ENCODE measurements at regions not wholly inside any gene's neighbourhood (a gene's known extent, or its start where the extent isn't known, plus 50 kb on each side); places are given as distances from the start of the nearest gene placed in this dataset.

DNA sequence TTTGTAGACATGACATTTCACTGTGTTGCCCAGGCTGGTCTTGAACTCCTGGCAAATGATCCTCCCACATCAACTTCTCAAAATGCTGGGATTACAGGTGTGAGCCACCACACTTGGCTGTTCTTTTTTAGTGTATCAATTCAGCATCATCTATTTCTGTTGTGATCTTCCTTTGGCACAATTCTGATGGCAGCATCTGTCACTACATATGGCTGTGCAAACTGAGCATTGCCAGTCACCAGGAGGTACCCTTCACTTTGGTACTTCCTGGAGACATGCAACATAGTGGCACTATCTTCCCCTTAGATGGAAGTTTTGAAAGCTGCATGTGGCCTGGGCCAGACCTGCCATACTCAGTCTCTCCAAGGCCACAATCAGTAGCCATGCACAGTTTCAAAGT lies 467.1 kb upstream of the TMPO start:
- DNase-seq (ENCODE audit: low read depth in 2 of 3, low spot score in 2 of 3): no peak

GRCh38 chr12:98053202-98053601 lies 462.2 kb upstream of the TMPO start:
- no peak for DNase-seq (ENCODE audit: low read depth in 2 of 3, low spot score in 2 of 3)

GRCh38 chr12:98057701-98058100 lies 457.7 kb upstream of the TMPO start:
- DNase-seq (ENCODE audit: low read depth in 2 of 3, low spot score in 2 of 3): no peak

DNA sequence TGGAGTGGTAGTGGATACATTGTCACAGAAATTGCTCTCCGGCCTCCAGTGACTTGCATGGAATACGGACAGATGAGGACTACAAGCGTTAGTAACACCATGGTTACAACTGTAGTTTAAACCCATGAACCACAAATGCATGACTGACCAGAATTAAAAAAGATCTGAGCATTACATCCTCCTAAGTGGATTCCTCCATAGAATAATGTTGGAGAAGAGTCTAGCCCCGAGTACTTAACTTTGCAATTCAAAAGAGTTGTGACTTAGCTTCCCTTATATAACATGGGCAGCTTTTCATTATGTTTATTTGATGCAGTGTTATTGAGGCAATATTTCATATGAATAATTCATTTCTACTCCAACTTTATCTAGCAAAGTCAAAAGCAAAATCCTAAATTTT lies 457.2 kb upstream of the TMPO start:
- no peak for DNase-seq (ENCODE audit: low read depth in 2 of 3, low spot score in 2 of 3)

DNA sequence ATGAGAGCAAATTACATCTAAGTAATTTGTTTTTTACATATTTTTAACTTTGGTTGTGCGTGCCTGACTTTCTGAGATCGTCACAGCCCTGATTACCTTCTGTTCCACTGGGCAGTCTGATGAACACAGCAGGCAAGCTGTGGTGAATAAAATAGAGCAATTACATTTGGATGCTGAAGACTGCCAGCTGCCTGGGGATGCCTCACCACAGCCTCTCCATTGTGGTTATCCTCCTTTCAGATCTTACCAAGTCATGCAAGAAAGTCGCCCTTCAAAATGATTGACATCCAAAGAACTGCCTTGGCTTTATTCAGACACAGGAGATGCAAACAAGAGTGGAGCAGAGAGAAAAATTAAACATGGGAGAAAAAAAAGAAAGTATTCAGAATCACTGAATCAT lies 456.6 kb upstream of the TMPO start:
- DNase-seq (ENCODE audit: low read depth in 2 of 3, low spot score in 2 of 3): no peak

GRCh38 chr12:98059659-98060343 lies 455.6 kb upstream of the TMPO start:
- no peak for DNase-seq (ENCODE audit: low read depth in 2 of 3, low spot score in 2 of 3)

- DNase-seq (ENCODE audit: low read depth in 2 of 3, low spot score in 2 of 3): no peak
These were observed 455.0 kb upstream of the TMPO start for GRCh38 chr12:98060411-98060810.

DNA sequence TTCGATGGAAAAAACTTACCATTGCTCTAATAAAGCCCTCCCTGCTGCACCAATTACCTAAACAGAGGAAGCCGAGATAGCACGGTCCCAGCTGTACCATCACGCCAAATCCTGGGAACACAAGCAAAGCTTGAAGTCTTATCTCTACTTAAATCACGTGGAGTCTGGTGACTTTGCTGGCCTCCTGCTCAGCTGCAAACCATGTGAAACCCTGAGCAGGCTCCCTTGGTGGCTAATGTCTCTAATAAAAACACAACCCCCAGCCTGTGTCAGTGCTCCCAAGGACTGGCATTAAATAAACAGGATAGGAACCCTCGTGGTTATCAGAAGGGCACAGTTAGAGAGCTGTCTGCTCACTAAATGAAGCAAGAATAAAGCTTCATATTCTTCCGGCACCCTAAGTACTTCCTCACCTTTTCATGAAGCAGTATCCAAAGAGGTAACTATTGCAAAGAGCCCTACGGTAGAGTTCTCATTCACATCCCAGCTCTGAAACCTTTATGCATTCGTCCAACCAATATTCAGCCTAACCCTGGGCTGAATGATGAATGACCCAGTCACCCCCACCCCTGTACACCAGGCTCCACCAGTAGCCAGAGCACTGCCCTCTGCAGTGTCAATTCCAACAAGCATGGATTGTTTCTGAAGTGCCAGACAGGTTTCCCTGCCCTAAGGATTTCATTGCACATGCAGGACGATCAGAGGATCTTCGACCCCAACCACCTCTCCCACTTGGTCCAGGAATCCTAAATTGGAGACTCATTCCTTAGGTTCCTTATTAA lies 452.7 kb upstream of the TMPO start:
- no peak for DNase-seq (ENCODE audit: low read depth in 2 of 3, low spot score in 2 of 3)

GRCh38 chr12:98064501-98064900 lies 450.9 kb upstream of the TMPO start:
- no peak for DNase-seq (ENCODE audit: low read depth in 2 of 3, low spot score in 2 of 3)

DNA sequence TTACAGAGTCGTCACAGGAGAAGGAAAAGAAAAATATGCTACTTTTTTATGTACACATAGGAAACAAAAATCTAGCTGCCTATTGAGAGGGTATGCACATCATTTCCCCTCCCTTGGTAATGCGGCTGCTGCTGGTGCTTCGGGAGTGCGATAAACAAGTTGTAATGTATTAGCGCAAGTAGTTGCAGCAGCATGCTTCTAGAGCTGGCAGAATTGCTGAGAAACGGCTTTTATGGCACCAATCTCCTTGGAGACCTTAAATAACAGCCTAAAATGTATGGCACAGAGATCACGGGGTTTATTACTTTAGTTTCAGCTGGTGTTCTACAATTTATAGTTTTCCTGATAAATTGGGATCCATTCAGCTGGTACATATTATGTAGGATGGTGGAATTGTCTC lies 447.6 kb upstream of the TMPO start:
- DNase-seq (ENCODE audit: low read depth in 2 of 3, low spot score in 2 of 3): no peak

DNA sequence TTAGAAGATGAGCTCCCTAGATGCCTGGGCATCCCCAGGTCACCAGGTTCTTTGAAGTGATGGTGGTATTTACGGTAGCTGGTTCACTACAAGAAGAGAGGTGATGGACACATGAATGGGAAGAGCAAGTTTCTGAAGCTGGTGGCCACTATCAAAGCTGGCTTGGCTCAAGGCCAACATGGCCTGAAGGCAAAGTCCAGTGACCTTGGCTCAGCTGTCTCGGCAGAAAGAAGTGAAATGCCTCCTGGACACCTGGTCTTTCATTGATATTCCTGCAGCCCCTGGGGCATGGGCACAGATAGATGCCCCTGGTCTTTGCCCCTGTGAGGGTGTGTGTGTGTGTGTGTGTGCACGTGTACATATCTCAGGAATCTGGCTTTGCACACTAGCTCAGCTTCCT lies 441.8 kb upstream of the TMPO start:
- no peak for DNase-seq (ENCODE audit: low read depth in 2 of 3, low spot score in 2 of 3)

DNA sequence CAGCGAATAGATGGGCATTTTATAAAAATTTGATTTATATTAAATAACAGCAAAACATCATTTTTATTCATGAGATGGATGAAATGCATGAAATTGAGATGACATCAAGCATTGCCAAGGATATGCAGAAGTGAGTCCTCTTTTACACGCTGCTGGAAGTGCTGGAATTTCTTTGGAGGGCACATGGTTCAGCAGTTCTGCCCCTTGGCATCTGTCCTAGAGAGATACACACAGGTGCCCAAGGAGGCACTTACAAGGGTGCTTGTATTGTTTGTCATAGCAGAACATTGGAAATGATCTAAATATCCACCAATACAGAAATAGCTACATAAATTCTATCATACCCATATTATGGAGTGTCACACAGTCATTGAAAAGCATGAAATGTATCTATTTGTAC lies 441.1 kb upstream of the TMPO start:
- no peak for DNase-seq (ENCODE audit: low read depth in 2 of 3, low spot score in 2 of 3)

DNA sequence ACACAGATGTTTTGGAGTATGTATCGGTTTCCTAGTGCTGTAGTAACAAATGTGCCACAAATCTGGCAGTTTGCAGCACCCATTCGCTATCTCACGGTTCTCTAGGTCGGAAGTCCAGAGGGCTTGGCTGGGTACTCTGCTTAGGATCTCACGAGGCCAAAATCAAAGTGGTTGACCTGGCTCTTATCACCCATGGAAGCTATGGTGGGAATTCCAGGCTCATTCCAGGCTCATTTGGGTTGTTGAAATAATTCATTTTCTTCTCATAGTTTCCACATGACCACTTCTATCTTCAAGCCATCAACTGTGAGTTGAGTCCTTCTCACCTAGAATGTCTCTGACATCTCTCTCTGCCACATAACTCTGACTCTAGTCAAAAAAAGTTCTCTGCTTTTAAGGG lies 431.0 kb upstream of the TMPO start:
- no peak for DNase-seq (ENCODE audit: low read depth in 2 of 3, low spot score in 2 of 3)

GRCh38 chr12:98085046-98085755 lies 430.2 kb upstream of the TMPO start:
- no peak for DNase-seq (ENCODE audit: low read depth in 2 of 3, low spot score in 2 of 3)

DNA sequence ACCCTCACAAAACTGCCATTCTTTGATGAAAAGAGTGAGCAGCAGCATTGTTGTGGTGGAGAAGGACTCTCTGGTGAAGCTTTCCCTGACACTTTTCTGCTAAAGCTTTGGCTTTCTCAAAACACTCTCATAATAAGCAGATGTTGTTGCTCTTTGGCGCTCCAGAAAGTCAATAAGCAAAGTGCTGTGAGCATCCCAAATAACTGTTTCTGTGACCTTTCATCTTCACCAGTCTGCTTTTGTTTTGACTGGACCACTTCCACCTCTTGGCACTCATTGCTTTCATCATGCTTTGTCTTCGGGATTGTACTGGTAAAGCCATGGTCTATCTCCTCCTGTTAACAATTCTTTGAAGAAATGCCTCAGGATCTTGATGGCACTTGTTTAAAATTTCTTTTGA lies 424.7 kb upstream of the TMPO start:
- no peak for DNase-seq (ENCODE audit: low read depth in 2 of 3, low spot score in 2 of 3)

GRCh38 chr12:98096436-98096835 lies 419.0 kb upstream of the TMPO start:
- no peak for DNase-seq (ENCODE audit: low read depth in 2 of 3, low spot score in 2 of 3)

DNA sequence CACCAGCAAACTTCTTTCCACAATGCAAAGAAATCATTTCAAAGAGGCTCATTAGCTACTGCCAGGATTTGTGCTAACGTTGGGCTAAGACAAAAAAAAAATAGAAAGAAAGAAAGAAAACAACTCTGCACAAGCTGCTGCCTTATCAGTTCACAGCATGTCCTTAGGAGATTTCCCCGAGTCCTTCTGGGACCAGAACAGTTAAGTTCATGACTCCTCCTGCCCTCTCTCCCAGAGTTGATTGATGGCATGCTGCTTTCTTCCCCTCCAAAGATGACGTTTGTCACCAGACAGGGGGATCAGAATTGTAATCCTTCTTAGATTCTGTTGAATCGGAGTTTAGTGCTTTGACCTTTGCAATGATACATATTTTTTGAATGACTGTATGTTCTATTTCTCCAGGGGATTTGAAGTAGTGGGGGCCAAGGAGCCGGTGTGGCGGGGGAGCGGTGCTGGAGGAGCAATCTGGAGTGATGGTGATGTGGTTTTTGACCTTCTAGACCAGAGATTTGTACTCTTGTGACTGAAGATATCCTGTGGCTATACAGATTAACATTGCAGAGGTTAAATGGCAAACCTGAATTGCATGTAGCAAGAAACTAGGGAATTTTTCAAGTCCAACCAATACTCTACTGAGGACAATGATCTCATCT lies 409.2 kb upstream of the TMPO start:
- no peak for DNase-seq (ENCODE audit: low read depth in 2 of 3, low spot score in 2 of 3)

DNA sequence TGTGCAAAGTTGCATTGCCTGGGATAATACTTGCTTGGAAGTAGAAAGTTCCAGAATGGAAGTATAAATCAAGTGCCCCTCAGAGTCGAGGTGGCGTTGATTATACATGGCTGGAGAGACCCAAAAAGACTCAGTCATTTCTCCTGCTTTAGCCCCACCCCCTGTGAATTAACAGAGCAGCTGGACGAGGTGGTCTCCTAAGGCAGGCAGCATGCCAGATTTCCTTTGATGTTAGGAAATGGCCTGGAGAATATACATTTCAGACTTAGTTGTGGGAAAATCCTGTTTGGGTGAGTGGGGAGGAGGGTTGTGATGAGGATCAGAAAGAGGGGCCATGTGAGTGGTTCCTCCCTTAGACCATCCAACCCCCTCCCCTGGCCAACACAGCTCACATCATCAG lies 406.1 kb upstream of the TMPO start:
- no peak for DNase-seq (ENCODE audit: low read depth in 2 of 3, low spot score in 2 of 3)

DNA sequence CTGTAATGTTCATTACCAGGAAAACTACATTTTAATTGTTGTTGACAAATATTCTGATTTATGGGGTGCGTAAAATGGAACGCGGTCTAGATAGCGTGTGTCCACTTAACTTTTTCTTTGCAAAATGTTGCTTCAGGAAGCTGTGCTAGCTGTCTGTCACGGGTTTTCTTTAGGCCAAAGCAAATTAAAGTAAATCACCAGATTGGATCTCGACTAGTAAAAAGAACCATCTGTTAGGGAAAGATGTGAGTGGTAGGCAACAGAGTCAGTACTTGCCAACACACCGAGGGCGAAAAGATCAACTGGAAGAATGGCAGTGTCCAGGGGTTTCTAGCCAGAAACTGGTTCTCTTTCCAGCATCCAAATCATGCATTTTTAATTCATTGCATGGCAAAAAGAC lies 404.9 kb upstream of the TMPO start:
- DNase-seq (ENCODE audit: low read depth in 2 of 3, low spot score in 2 of 3): no peak

- no peak for DNase-seq (ENCODE audit: low read depth in 2 of 3, low spot score in 2 of 3)
These were observed 401.8 kb upstream of the TMPO start for GRCh38 chr12:98113548-98113947.

GRCh38 chr12:98121963-98122362 lies 393.4 kb upstream of the TMPO start:
- DNase-seq (ENCODE audit: low read depth in 2 of 3, low spot score in 2 of 3): no peak

All from hematopoietic multipotent progenitor cell (in vitro differentiated cells).